ENCODE measurements at regions not wholly inside any gene's neighbourhood (a gene's known extent, or its start where the extent isn't known, plus 50 kb on each side); places are given as distances from the start of the nearest gene placed in this dataset.

- TF ChIP-seq ZNF232 (CRISPR knock-in tag; IDR thresholded peaks at IDR 0.05) (no peak), CTCF (IDR thresholded peaks at IDR 0.05) (no peak), ZNF425 (CRISPR knock-in tag; conservative IDR thresholded peaks at IDR 0.05) (no peak), ELF4 (CRISPR knock-in tag; IDR thresholded peaks at IDR 0.05; ENCODE audit: low read depth) (no peak), SP1 (CRISPR knock-in tag; conservative IDR thresholded peaks at IDR 0.05) (no peak), AFF4 (CRISPR knock-in tag; IDR thresholded peaks at IDR 0.05; ENCODE audit: borderline replicate concordance) (no peak), GTF2I (CRISPR knock-in tag; conservative IDR thresholded peaks at IDR 0.05) (no peak), FOXJ3 (CRISPR knock-in tag; IDR thresholded peaks at IDR 0.05; ENCODE audit: borderline replicate concordance) (no peak), USF1 (CRISPR knock-in tag; IDR thresholded peaks at IDR 0.05) (no peak), MAX (CRISPR knock-in tag; IDR thresholded peaks at IDR 0.05) (no peak), MLX (CRISPR knock-in tag; IDR thresholded peaks at IDR 0.05) (no peak), GRHL2 (CRISPR knock-in tag; IDR thresholded peaks at IDR 0.05; ENCODE audit: insufficient replicate concordance, severe bottlenecking) (no peak), CBFB (CRISPR knock-in tag; IDR thresholded peaks at IDR 0.05; ENCODE audit: low read depth) (no peak), OVOL2 (CRISPR knock-in tag; IDR thresholded peaks at IDR 0.05; ENCODE audit: borderline replicate concordance) (no peak)
Observed at GRCh38 chr14:98931126-98931525, 340.9 kb downstream of the BCL11B start.

All from WTC11 (cell line).